NCI-H82 treated with DMSO at 0.1 percent for 48 hours (cell line): ENCODE measurements at regions not wholly inside any gene's neighbourhood (a gene's known extent, or its start where the extent isn't known, plus 50 kb on each side); places are given as distances from the start of the nearest gene placed in this dataset.
"Not testable (repeated sequence)": the region's sequence is repeated elsewhere in the genome, so short reads cannot be mapped to it uniquely, and the experiment has no call there.

Source experiments
- DNase-seq: peaks from one replicate; lab custom pipeline; 2025; ENCODE audit not compliant: unreplicated experiment; lab: John Stamatoyannopoulos, UW

GRCh38 chr5:128782446-128782845 lies 182.8 kb upstream of the SLC27A6 start:
- no peak for DNase-seq

DNA sequence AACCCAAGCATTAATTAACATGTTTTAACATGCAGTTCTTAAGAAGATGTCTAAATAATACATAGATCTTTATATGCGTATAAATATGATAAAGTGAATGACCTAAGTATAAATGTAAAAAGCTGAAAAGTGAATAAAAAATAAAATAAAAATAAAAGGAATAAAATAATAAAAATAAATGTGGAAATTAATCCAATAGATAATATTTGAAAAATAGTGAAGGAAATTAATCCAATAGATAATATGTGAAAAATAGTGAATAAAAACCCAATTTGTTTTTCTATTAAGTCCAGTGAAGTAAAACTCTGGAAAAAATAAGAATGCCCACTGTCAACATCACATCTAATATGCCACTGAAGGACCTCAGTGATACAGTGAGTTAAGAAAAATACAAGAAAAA lies 180.6 kb upstream of the SLC27A6 start:
- DNase-seq: no peak

DNA sequence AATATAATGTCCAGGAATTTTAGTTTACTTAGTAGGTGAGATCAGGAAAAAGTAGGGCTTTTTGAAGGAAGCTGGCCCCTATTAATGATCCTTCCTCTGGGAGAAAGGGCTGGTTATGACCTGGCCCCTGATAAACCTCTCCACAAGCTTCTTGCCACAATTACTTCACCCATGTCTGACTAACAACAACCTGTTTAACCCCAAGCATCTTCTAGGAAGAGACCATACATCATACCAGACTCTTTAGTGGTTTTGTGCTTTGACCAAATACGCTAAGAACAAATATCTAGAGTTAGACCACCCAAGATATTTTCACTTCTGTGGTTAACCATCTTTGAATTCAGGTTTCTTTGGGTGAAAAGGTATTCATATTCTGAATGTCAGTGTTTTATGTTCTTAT lies 174.0 kb upstream of the SLC27A6 start:
- no peak for DNase-seq

- DNase-seq: no peak
Observed at GRCh38 chr5:128796506-128796905, 168.8 kb upstream of the SLC27A6 start.

- no peak for DNase-seq
Observed at GRCh38 chr5:128798871-128799270, 166.4 kb upstream of the SLC27A6 start.

DNA sequence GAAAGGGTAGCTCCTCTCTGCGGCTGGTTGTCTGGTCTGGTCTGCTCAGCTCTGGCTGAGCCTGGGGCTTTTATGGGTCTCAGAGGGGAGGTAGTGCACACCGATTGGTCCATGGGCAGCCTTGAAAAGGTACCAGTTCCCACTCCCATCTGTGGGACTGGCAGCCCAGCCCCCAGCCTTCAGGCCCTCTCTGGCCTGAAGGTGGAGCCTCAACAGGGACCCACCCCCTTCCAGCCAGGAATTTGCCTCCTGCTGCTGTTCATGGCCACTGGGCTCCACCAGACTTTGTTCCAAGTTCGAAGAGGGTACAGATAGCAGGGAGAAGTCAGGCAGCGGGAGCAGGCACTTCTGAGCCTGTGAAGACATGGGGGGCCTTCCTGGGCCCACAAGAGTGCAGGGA lies 165.3 kb upstream of the SLC27A6 start:
- no peak for DNase-seq

- no peak for DNase-seq
Observed at GRCh38 chr5:128800377-128800776, 164.9 kb upstream of the SLC27A6 start.

GRCh38 chr5:128813317-128814070 lies 151.8 kb upstream of the SLC27A6 start:
- no peak for DNase-seq

GRCh38 chr5:128815201-128815600 lies 150.1 kb upstream of the SLC27A6 start:
- no peak for DNase-seq

DNA sequence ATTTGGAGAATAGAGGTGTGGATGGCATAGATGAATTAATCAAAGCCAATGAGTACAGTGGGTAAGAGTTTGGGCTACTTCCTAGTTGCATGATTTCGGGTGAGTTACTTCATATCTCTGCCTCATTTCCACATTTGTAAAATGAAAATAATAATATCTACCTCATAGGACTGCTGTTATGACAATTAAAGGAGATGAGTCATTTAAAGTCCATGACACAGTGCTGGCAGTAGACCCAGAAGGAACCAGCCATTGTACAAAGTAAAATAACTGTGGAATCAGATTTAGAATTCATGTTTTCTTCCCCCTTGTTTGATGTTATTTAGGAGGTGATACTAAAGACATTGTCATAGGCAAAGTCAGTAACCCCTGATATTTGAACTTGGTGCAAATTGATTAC lies 139.5 kb upstream of the SLC27A6 start:
- DNase-seq: no peak

- peak; percentile 25 for DNase-seq
Observed at GRCh38 chr5:128826275-128826674, 139.0 kb upstream of the SLC27A6 start.

DNA sequence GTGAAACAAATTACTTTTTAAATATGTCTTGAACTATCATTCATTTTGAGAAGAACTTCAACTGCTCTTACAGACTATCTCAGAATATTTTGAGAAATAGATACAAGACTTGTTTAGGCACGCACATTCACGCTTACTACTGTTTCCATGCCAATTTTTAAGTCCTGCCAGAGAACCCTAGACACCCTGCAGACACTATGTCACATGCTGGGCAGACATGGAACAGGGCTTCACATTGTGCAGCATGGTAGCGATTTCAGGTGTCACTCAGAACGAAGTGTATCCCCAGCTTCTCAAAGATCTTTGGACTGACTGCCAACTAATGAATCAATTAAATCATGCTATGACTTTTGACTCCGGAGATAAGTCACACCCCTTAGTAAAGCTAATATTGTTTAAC lies 128.7 kb upstream of the SLC27A6 start:
- no peak for DNase-seq

DNA sequence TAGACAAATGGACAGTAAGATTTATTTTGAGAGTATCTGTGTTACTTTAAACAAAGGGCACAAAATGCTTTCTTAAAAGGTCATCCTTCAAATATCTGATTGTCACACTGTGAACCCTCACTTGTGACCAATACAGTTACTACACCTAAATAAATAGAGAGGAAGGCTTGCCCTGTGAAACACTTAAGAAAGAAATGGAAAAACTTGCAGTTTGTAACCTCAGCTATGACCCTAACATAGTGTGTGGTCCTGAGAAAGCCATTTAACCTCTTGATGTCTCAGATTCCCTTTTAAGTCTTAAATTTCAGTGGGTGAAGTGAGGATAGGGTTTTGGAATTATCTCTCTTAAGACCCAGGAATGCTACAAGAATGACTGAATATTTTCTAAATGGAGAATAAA lies 126.7 kb upstream of the SLC27A6 start:
- DNase-seq: no peak

DNA sequence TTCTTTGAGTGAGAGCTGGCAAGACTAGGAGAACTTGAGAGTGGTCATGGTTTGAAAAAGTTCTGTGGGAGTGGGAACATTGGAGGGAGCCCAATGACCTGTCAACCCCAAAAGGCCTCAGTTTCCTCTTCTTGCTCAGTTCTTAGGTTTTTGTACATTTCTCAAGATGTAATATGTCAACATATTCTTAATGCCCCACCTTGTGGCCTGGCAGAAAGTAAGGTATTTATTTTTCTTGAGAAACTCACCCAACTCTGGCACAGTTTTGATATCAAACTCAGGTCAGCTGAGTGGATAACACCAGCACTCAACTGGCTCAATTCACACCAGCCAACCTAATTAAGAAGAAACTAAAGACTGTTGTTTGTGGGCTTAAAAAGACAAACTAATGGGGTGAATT lies 123.0 kb upstream of the SLC27A6 start:
- no peak for DNase-seq

DNA sequence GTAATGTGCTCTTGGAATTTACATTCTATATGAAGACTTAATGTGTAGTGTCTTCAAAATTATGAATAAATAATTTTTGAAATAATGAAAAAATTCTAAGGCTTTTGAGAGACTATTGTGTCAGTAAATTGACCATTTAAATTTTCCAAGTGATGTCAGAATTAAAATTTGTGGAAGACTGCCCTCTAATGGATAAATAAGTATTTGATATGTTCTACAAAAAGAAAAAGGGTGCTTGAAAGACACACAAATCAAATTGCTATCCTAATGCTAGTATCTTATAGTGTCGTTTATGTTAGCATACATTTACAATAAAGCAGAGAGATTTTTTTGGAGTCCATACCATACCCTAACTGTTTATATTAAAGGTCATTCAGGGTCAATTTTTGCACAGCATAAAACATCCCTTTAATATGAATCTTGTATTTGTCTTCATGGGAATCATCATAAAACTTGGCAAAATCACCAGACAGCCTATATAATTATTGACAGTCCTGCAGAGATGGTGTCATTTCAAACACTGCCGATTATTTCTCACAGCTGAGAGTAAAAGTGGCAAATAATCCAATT lies 120.8 kb upstream of the SLC27A6 start:
- no peak for DNase-seq

DNA sequence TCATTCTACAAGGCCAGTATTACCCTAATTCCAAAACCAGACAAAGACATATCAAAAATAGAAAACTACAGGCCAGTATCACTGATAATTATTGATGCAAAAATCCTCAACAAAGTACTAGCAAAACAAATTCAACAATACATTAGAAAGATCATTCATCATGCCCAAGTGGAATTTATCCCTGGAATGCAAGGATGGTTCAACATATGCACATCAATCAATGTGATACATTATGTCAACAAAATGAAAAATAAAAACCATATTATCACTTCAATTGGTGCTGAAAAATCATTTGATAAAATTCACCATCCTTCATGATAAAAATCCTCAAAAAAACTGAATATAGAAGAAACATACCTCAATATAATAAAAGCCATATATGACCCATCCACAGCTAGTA lies 115.2 kb upstream of the SLC27A6 start:
- DNase-seq: no peak

- DNase-seq: no peak
Observed at GRCh38 chr5:128854931-128855330, 110.4 kb upstream of the SLC27A6 start.

GRCh38 chr5:128857076-128857677 lies 108.1 kb upstream of the SLC27A6 start:
- DNase-seq: no peak

- no peak for DNase-seq
Observed at GRCh38 chr5:128858995-128859394, 106.3 kb upstream of the SLC27A6 start.

DNA sequence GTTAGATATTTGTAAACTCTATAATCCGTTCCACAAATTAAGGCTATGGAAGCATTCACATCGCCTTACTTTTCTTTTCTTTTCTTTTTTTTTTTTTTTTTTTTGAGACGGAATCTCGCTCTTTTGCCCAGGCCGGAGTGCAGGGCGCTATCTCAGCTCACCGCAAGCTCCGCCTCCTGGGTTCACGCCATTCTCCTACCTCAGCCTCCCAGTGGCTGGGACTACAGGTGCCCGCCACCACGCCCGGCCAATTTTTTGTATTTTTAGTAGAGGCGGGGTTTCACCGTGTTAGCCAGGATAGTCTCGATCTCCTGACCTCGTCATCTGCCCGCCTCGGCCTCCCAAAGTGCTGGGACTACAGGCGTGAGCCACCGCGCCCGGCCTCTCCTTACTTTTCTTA lies 104.1 kb upstream of the SLC27A6 start:
- DNase-seq: not testable (repeated sequence)

- DNase-seq: no peak
Observed at GRCh38 chr5:128869970-128870369, 95.3 kb upstream of the SLC27A6 start.

DNA sequence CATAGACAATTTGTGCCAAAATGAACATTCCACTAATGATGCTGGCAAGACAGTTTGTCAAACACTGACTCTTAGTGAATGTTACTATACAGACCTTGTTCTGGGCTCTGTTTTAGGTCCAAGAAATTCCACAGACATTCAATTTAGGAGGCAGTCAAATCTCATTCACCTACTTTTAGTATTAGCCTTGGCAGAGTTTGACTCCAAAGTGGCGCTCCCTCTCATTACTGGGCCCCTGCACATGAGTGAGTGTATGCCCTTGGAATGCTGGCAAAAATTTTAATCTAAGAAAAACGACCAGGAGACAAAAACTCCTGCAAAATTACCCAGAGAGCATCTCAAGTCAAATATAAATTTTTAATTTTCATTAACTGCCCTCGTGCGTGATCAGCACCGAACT lies 94.9 kb upstream of the SLC27A6 start:
- DNase-seq: no peak

DNA sequence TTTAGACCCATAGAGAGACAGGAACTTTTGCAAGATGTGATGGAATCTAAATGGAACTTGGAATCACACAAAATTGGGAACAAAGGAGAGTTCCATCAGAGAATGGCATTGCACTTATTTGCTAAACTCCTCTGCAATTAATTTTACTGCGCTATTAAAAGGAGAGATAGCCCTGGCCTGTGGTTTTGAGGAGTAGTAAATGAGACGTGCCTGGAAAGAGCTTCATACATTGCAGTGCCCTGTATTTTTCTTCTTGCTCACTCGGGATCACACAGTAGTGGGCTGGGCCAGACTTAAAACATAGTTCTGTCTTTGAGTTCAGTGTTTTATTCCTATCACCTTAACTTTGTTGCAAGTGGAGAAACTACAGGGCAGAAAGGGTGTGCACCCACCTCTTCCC lies 94.4 kb upstream of the SLC27A6 start:
- no peak for DNase-seq
